ENCODE measurements at regions not wholly inside any gene's neighbourhood (a gene's known extent, or its start where the extent isn't known, plus 50 kb on each side); places are given as distances from the start of the nearest gene placed in this dataset.

DNA sequence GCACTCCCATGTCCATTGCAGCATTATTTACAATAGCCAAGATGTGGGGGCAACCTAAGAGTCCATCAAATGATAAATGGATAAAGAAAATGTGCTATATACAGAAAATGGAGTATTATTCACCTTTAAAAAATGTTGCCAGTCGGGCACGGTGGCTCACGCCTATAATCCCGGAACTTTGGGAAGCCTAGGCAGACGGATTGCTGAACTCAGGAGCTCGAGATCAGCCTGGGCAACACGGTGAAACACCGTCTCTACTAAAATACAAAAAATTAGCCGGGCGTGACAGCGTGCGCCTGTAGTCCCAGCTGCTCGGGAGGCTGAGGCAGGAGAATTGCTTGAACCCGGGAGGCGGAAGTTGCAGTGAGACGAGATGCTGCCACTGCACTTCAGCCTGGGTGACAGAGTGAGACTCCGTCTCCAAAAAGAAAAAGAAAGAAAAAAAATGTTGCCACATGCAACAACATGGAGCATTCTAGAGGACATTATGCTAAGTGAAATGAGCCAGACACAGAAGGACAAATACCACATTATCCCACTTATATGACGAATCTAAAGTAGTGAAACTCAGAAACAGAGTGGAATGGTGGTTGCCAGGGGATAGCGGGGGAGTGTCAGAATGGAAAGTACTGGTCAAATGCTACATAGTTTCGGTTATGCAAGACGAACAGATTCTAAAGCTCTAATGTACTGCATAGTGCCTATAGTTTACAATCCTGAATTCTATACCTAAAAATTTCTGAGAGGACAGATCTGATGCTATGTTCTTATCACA, 1385.6 kb upstream of the TMEFF2 start:
- peaks cover 32% of the 10 kb centered on the region for H3K4me1 ChIP-seq (ENCODE audit: insufficient read depth, low read length, poor library complexity, severe bottlenecking)
- no peaks in the 10 kb centered on the region for H3K36me3 ChIP-seq (ENCODE audit: insufficient read depth, low read length, poor library complexity, severe bottlenecking)
- POLR2A ChIA-PET (ENCODE audit: low non-redundant PET), result no interaction called here
- CTCF ChIA-PET, result no interaction called here
- H3K27me3 ChIP-seq (replicated peaks; ENCODE audit: insufficient read depth, low read depth, low read length, poor library complexity), result no peaks in the 10 kb centered on the region
- no peak overlapping the region for H3K4me3 ChIP-seq (ENCODE audit: low read depth, low read length, poor library complexity, severe bottlenecking)
- TF ChIP-seq EZH2 (IDR thresholded peaks at IDR 0.05; ENCODE audit: borderline replicate concordance, low read depth, low read length, poor library complexity, severe bottlenecking), result no peak
- no peak for TF ChIP-seq CTCF (conservative IDR thresholded peaks at IDR 0.05; ENCODE audit: low read depth, low read length)
- H3K27ac ChIP-seq (ENCODE audit: low read depth, low read length, poor library complexity, severe bottlenecking), result no peak overlapping the region
- intact Hi-C loops (cut with micrococcal nuclease; ENCODE audit: unreplicated experiment), result loop anchor here (5.0 to 10.0 kb wide), 4 partner anchors 306 to 1386 kb away; partner anchors contain the start of gene TMEFF2
- H3K9me3 ChIP-seq (ENCODE audit: low read depth, low read length, poor library complexity, severe bottlenecking), result peaks cover 10% of the 10 kb centered on the region
- BruUV-seq (replicated peaks), result no TSS peak
- no peak for DNase-seq (ENCODE audit: low spot score)

- Histone ChIP-seq H3K36me3 (ENCODE audit: insufficient read depth, low read length, poor library complexity, severe bottlenecking) (no peaks in the 10 kb centered on the region), H3K4me3 (ENCODE audit: low read depth, low read length, poor library complexity, severe bottlenecking) (no peak overlapping the region), H3K9me3 (ENCODE audit: low read depth, low read length, poor library complexity, severe bottlenecking) (no peaks in the 10 kb centered on the region), H3K27me3 (replicated peaks; ENCODE audit: insufficient read depth, low read depth, low read length, poor library complexity) (no peaks in the 10 kb centered on the region), H3K4me1 (ENCODE audit: insufficient read depth, low read length, poor library complexity, severe bottlenecking) (no peaks in the 10 kb centered on the region), H3K27ac (ENCODE audit: low read depth, low read length, poor library complexity, severe bottlenecking) (no peak overlapping the region)
- no TSS peak for BruUV-seq (replicated peaks)
- intact Hi-C loops (cut with micrococcal nuclease; ENCODE audit: unreplicated experiment), result no loop called here
- DNase-seq (ENCODE audit: low spot score), result no peak
- TF ChIP-seq CTCF (conservative IDR thresholded peaks at IDR 0.05; ENCODE audit: low read depth, low read length) (no peak), EZH2 (IDR thresholded peaks at IDR 0.05; ENCODE audit: borderline replicate concordance, low read depth, low read length, poor library complexity, severe bottlenecking) (no peak)
- POLR2A ChIA-PET (ENCODE audit: low non-redundant PET), result no interaction called here
- CTCF ChIA-PET, result no interaction called here
These were observed 1372.2 kb upstream of the TMEFF2 start for GRCh38 chr2:193566886-193567285.

- no peak for TF ChIP-seq CTCF (conservative IDR thresholded peaks at IDR 0.05; ENCODE audit: low read depth, low read length)
- no peak for TF ChIP-seq EZH2 (IDR thresholded peaks at IDR 0.05; ENCODE audit: borderline replicate concordance, low read depth, low read length, poor library complexity, severe bottlenecking)
- ChIA-PET POLR2A (ENCODE audit: low non-redundant PET) (no interaction called here), CTCF (no interaction called here)
- Histone ChIP-seq H3K9me3 (ENCODE audit: low read depth, low read length, poor library complexity, severe bottlenecking) (no peaks in the 10 kb centered on the region), H3K4me3 (ENCODE audit: low read depth, low read length, poor library complexity, severe bottlenecking) (no peak overlapping the region), H3K27ac (ENCODE audit: low read depth, low read length, poor library complexity, severe bottlenecking) (no peak overlapping the region), H3K36me3 (ENCODE audit: insufficient read depth, low read length, poor library complexity, severe bottlenecking) (no peaks in the 10 kb centered on the region), H3K4me1 (ENCODE audit: insufficient read depth, low read length, poor library complexity, severe bottlenecking) (no peaks in the 10 kb centered on the region), H3K27me3 (replicated peaks; ENCODE audit: insufficient read depth, low read depth, low read length, poor library complexity) (no peaks in the 10 kb centered on the region)
- no TSS peak for BruUV-seq (replicated peaks)
- DNase-seq (ENCODE audit: low spot score), result no peak
- intact Hi-C loops (cut with micrococcal nuclease; ENCODE audit: unreplicated experiment), result no loop called here
These were observed 1371.5 kb upstream of the TMEFF2 start for GRCh38 chr2:193566276-193566675.
